DOHH2 (cell line): ENCODE measurements at regions not wholly inside any gene's neighbourhood (a gene's known extent, or its start where the extent isn't known, plus 50 kb on each side); places are given as distances from the start of the nearest gene placed in this dataset.

Experiments
- H3F3A ChIP-seq: fragments of 200-600 bp; sonication (generic), shearing (Covaris generic); 2 replicates; pipeline ENCODE4 v1.6.0; 2016; ENCODE audit warnings: antibody characterized with exemption, mild to moderate bottlenecking; ENCODE audit not compliant: control insufficient read depth, insufficient read depth
- H3K27ac ChIP-seq: fragments of 200-600 bp; sonication (generic); 2 replicates; pipeline ENCODE4 v1.5.1; 2014; ENCODE audit warnings: low read depth, mild to moderate bottlenecking, low read length, moderate library complexity
- H3K27me3 ChIP-seq: fragments of 200-600 bp; sonication (generic); 2 replicates; pipeline ENCODE4 v1.6.1; 2014; ENCODE audit warnings: mild to moderate bottlenecking, low read length, mixed read lengths; ENCODE audit not compliant: control insufficient read depth
- H3K36me3 ChIP-seq: fragments of 200-600 bp; sonication (generic); 2 replicates; pipeline ENCODE4 v1.6.1; 2014; ENCODE audit warnings: mild to moderate bottlenecking, low read length, moderate library complexity, mixed read lengths; ENCODE audit not compliant: control insufficient read depth
- H3K4me1 ChIP-seq: fragments of 200-600 bp; sonication (generic); 2 replicates; pipeline ENCODE4 v1.6.1; 2014; ENCODE audit warnings: mild to moderate bottlenecking, low read length, mixed read lengths; ENCODE audit not compliant: control insufficient read depth
- H3K4me2 ChIP-seq: fragments of 200-600 bp; sonication (generic); 2 replicates; pipeline ENCODE4 v1.6.0; 2014; ENCODE audit warnings: mild to moderate bottlenecking, low read length, moderate library complexity
- H3K4me3 ChIP-seq: fragments of 200-600 bp; sonication (generic); 2 replicates; pipeline ENCODE4 v1.5.1; 2014; ENCODE audit warnings: mild to moderate bottlenecking, low read length, mixed read lengths
- H3K79me2 ChIP-seq: fragments of 200-600 bp; sonication (generic); 2 replicates; pipeline ENCODE4 v1.6.1; 2014; ENCODE audit warnings: mild to moderate bottlenecking, low read length, mixed read lengths; ENCODE audit not compliant: control insufficient read depth
- H3K9me2 ChIP-seq: fragments of 200-600 bp; sonication (generic); replicated peaks from 2 replicates; pipeline ENCODE4 v1.6.1; 2014; ENCODE audit warnings: mild to moderate bottlenecking, low read length, mixed read lengths; ENCODE audit not compliant: control insufficient read depth
- H3K9me3 ChIP-seq: fragments of 200-600 bp; sonication (generic); 2 replicates; pipeline ENCODE4 v1.6.1; 2014; ENCODE audit warnings: antibody characterized with exemption, low read length, mixed read lengths; ENCODE audit not compliant: control insufficient read depth, insufficient read depth
- H4K20me1 ChIP-seq: fragments of 200-600 bp; sonication (generic); 2 replicates; pipeline ENCODE4 v1.6.0; 2014; ENCODE audit warnings: low read depth, mild to moderate bottlenecking, antibody characterized with exemption, low read length, moderate library complexity; ENCODE audit not compliant: control insufficient read depth, insufficient read depth
- EZH2phosphoT487 ChIP-seq: fragments of 200-600 bp; sonication (generic); IDR thresholded peaks from 2 replicates; pipeline ENCODE4 v1.6.1; 2017; ENCODE audit warnings: borderline replicate concordance, mild to moderate bottlenecking, antibody characterized with exemption, low read length, moderate library complexity, mixed read lengths
- TF ChIP-seq, protein P1 (sequence below): fragments of 200-600 bp; sonication (generic); IDR thresholded peaks from one replicate; pipeline ENCODE4 v1.5.1; 2014; ENCODE audit warnings: antibody characterized with exemption, mild to moderate bottlenecking, low read depth, low read length; ENCODE audit not compliant: poor library complexity, severe bottlenecking

DNA sequence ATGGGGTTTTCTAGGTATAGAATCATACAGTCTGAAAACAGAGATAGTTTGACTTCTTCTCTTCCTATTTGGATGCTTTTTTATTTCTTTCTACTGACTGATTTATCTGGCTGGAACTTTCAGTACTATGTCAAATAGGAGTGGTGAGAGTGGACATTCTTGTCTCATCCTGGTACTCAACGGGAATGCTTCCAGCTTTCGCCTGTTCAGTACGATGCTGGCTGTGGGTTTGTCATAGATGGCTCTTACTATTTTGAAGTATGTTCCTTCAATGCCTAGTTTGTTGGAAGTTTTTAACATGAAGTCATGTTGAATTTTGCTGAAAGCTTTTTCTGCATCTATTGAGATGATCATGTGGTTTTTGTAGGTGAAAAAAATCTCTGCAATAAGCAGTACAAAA lies 730.4 kb downstream of the PLCL1 start:
- Histone ChIP-seq H4K20me1 (no peaks in the 10 kb centered on the region), H3K4me1 (peaks cover 16% of the 10 kb centered on the region), H3K27ac (no peak overlapping the region), H3K27me3 (no peaks in the 10 kb centered on the region), H3K9me2 (no peaks in the 10 kb centered on the region), H3K36me3 (no peaks in the 10 kb centered on the region), H3K79me2 (no peaks in the 10 kb centered on the region), H3K9me3 (no peaks in the 10 kb centered on the region), H3F3A (no peaks in the 10 kb centered on the region), H3K4me3 (no peak overlapping the region), H3K4me2 (no peak overlapping the region)
- TF ChIP-seq, protein P1, sequence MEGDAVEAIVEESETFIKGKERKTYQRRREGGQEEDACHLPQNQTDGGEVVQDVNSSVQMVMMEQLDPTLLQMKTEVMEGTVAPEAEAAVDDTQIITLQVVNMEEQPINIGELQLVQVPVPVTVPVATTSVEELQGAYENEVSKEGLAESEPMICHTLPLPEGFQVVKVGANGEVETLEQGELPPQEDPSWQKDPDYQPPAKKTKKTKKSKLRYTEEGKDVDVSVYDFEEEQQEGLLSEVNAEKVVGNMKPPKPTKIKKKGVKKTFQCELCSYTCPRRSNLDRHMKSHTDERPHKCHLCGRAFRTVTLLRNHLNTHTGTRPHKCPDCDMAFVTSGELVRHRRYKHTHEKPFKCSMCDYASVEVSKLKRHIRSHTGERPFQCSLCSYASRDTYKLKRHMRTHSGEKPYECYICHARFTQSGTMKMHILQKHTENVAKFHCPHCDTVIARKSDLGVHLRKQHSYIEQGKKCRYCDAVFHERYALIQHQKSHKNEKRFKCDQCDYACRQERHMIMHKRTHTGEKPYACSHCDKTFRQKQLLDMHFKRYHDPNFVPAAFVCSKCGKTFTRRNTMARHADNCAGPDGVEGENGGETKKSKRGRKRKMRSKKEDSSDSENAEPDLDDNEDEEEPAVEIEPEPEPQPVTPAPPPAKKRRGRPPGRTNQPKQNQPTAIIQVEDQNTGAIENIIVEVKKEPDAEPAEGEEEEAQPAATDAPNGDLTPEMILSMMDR: no peak
- TF ChIP-seq EZH2phosphoT487: no peak

DNA sequence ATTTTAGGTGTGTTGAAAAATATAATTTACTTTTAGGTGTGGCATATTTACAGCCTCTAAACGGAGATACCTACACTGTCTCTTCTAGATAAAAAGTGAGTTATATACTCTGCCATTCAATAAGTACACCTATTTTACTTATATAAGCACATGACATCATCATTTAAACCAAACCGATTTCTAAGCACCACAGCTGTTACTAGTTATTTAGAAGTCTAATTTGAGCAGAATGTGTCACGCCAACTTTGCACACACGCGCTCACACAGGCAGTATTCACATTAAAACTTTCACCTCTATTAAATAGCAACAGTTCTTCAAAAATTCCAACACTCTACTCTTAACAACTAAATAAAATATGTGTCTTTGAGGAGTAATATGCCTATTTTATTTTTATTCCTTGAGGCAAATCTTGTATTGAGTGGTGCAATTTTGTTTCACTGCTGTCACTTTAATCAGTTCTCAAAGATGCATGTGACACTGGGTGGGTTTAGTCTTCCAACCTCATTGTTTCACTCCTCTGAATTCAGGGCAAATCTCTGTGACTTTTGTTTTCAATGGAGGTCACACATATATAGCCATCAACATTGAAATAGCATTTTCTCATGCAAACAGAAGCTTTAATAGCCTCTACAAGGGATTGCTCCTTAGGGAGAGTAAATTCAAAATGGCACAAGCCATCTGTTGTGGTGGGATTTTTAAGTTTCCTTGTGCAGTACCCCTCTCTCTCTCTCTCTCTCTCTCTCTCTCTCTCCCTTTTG lies 721.0 kb downstream of the PLCL1 start:
- Histone ChIP-seq H3F3A (no peaks in the 10 kb centered on the region), H3K27me3 (no peaks in the 10 kb centered on the region), H3K4me3 (no peak overlapping the region), H4K20me1 (no peaks in the 10 kb centered on the region), H3K79me2 (no peaks in the 10 kb centered on the region), H3K4me2 (no peak overlapping the region), H3K27ac (no peak overlapping the region), H3K9me2 (no peaks in the 10 kb centered on the region), H3K4me1 (peaks cover under 1% of the 10 kb centered on the region; the same call in 1 of the 2 replicates), H3K36me3 (no peaks in the 10 kb centered on the region), H3K9me3 (no peaks in the 10 kb centered on the region)
- TF ChIP-seq, protein P1: no peak
- TF ChIP-seq EZH2phosphoT487: no peak

DNA sequence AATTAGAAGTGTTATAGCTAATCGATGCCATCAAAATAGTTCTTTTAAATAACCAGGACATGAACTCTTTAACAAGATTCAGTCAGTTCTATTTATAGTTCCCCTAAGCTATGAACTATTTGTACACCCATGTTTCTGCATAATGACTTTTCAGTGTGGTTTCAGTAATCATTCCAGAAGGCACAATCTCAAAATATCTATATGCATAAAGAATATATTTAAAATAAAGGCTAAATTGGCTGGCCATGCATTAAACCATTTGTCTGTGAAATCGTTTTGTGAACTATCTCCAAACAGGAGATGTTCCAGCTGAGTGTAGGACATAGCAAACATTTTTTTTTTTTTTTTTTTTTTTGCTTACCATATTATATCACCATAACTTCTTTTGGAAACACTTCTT lies 719.3 kb downstream of the PLCL1 start:
- no peak overlapping the region for H3K4me3 ChIP-seq
- H3F3A ChIP-seq: 0 out of 2 replicates have a peak, but pooled peaks cover 3% of the 10 kb centered on the region
- H3K9me2 ChIP-seq: no peaks in the 10 kb centered on the region
- no peak overlapping the region for H3K4me2 ChIP-seq
- H3K27ac ChIP-seq: no peak overlapping the region
- H4K20me1 ChIP-seq: no peaks in the 10 kb centered on the region
- H3K9me3 ChIP-seq: no peaks in the 10 kb centered on the region
- H3K4me1 ChIP-seq: peaks cover 16% of the 10 kb centered on the region
- H3K27me3 ChIP-seq: no peaks in the 10 kb centered on the region
- H3K79me2 ChIP-seq: no peaks in the 10 kb centered on the region
- TF ChIP-seq EZH2phosphoT487: no peak
- TF ChIP-seq, protein P1: no peak
- no peaks in the 10 kb centered on the region for H3K36me3 ChIP-seq
